CD4-positive, alpha-beta T cell (primary cell): ENCODE measurements at regions not wholly inside any gene's neighbourhood (a gene's known extent, or its start where the extent isn't known, plus 50 kb on each side); places are given as distances from the start of the nearest gene placed in this dataset.

Experiments used
- ATAC-seq: fragments of 200-7000 bp; cut with Tn5 transposase; one replicate; pipeline ENCODE4 v1.10.0; 2022; ENCODE audit warnings: mild to moderate bottlenecking; ENCODE audit not compliant: poor library complexity
- CTCF ChIA-PET: fragments of 350-600 bp; sonication (Branson Sonifier 250); formaldehyde crosslinking; loops from one replicate; lab custom pipeline; 2021; ENCODE audit warnings: antibody characterized with exemption, inconsistent platforms; lab: Charles Lee
- POLR2A ChIA-PET: fragments of 350-600 bp; sonication (Branson Sonifier 250); formaldehyde crosslinking; loops from one replicate; lab custom pipeline; 2021; ENCODE audit warnings: antibody characterized with exemption, inconsistent platforms; lab: Charles Lee
- DNase-seq, 14 experiments: peaks; one replicate each; pipeline ENCODE4 v3.0.0-alpha.2; 2013 to 2020; ENCODE audit warnings: mixed read lengths in 2 of 14
- H3K27ac ChIP-seq, 2 donors: one replicate each; pipeline versions ENCODE4 v1.5.1 to v1.7.0; 2013; ENCODE audit warnings: low read length in 2 of 2, low read depth in 1 of 2, mild to moderate bottlenecking in 1 of 2
- H3K27me3 ChIP-seq, 2 experiments: 1 replicate in 1 of 2; 2 replicates in 1 of 2; pipeline versions ENCODE4 v1.6.1 to v1.7.0; 2013; ENCODE audit warnings: low read length in 2 of 2, control low read depth in 1 of 2, mild to moderate bottlenecking in 1 of 2, moderate library complexity in 1 of 2; ENCODE audit not compliant: insufficient read depth in 2 of 2, control insufficient read depth in 1 of 2
- H3K36me3 ChIP-seq: one replicate; pipeline ENCODE4 v1.6.1; 2013; ENCODE audit warnings: low read length, control low read depth; ENCODE audit not compliant: insufficient read depth
- H3K4me1 ChIP-seq: one replicate; pipeline ENCODE4 v1.6.1; 2013; ENCODE audit warnings: low read length, control low read depth; ENCODE audit not compliant: insufficient read depth
- H3K4me3 ChIP-seq: one replicate; pipeline ENCODE4 v1.5.1; 2013; ENCODE audit warnings: mild to moderate bottlenecking, low read length, moderate library complexity
- H3K9me3 ChIP-seq, 2 experiments: 1 replicate in 1 of 2; 2 replicates in 1 of 2; pipeline versions ENCODE4 v1.6.1 to v1.7.0; 2013; ENCODE audit warnings: low read length in 2 of 2, mild to moderate bottlenecking in 2 of 2, control low read depth in 1 of 2, moderate library complexity in 1 of 2; ENCODE audit not compliant: control insufficient read depth in 1 of 2, insufficient read depth in 1 of 2
- H3K27ac Mint-ChIP-seq: one replicate; pipeline ENCODE4 v1.8.0; 2020; ENCODE audit warnings: mixed read lengths
- H3K27me3 Mint-ChIP-seq: one replicate; pipeline ENCODE4 v1.8.0; 2021; ENCODE audit warnings: mixed read lengths
- H3K36me3 Mint-ChIP-seq: one replicate; pipeline ENCODE4 v1.8.0; 2021; ENCODE audit warnings: low read depth, mixed read lengths
- H3K4me1 Mint-ChIP-seq: one replicate; pipeline ENCODE4 v1.8.0; 2021; ENCODE audit warnings: low read depth, mixed read lengths
- H3K4me3 Mint-ChIP-seq: one replicate; pipeline ENCODE4 v1.8.0; 2020; ENCODE audit warnings: mild to moderate bottlenecking, mixed read lengths
- H3K9me3 Mint-ChIP-seq: one replicate; pipeline ENCODE4 v1.8.0; 2020; ENCODE audit warnings: mixed read lengths
- CTCF ChIP-seq: fragments of 200-600 bp; IDR thresholded peaks from one replicate; pipeline ENCODE4 v1.8.0; 2022; ENCODE audit warnings: antibody characterized with exemption, mild to moderate bottlenecking
- intact Hi-C, 2 experiments: fragments of 100-400 bp; cut with DNase I in 1 of 2; cut with micrococcal nuclease in 1 of 2; formaldehyde crosslinking; loops; one replicate each; pipeline versions ENCODE4 v1.15.1 to v1.9.0; 2023 to 2025; cut with DNase I, micrococcal nuclease

- POLR2A ChIA-PET, result no interaction called here
- Mint-ChIP-seq H3K9me3 (peaks cover 4% of the 10 kb centered on the region), H3K4me1 (no peaks in the 10 kb centered on the region), H3K36me3 (no peaks in the 10 kb centered on the region), H3K27ac (no peak overlapping the region), H3K4me3 (no peak overlapping the region), H3K27me3 (peaks cover 4% of the 10 kb centered on the region)
- no peaks in the 10 kb centered on the region for H3K36me3 ChIP-seq
- H3K27me3 ChIP-seq, result no peaks in the 10 kb centered on the region
- no peak overlapping the region for H3K4me3 ChIP-seq
- ATAC-seq (no peak), DNase-seq (no peak)
- CTCF ChIA-PET, result no interaction called here
- H3K27ac ChIP-seq, result no peak overlapping the region
- H3K9me3 ChIP-seq, result peaks cover 8 to 35% of the 10 kb centered on the region in 2 experiments
- no peaks in the 10 kb centered on the region for H3K4me1 ChIP-seq
- TF ChIP-seq CTCF, result no peak
- intact Hi-C loops, result no loop called here
Observed at GRCh38 chr9:135229701-135230385, 142.4 kb downstream of the OLFM1 start.

GRCh38 chr9:135230386-135230765 lies 142.9 kb downstream of the OLFM1 start:
- ChIA-PET POLR2A (no interaction called here), CTCF (no interaction called here)
- peaks cover 4% of the 10 kb centered on the region for H3K27me3 Mint-ChIP-seq
- H3K9me3 Mint-ChIP-seq, result peaks cover 4% of the 10 kb centered on the region
- Histone ChIP-seq H3K36me3 (no peaks in the 10 kb centered on the region), H3K27ac (no peak overlapping the region), H3K9me3 (peaks cover 8 to 30% of the 10 kb centered on the region in 2 experiments), H3K4me1 (no peaks in the 10 kb centered on the region), H3K27me3 (no peaks in the 10 kb centered on the region), H3K4me3 (no peak overlapping the region)
- ATAC-seq (no peak), DNase-seq (no peak)
- intact Hi-C loops, result no loop called here
- H3K27ac Mint-ChIP-seq, result no peak overlapping the region
- H3K36me3 Mint-ChIP-seq, result no peaks in the 10 kb centered on the region
- no peak overlapping the region for H3K4me3 Mint-ChIP-seq
- no peaks in the 10 kb centered on the region for H3K4me1 Mint-ChIP-seq
- no peak for TF ChIP-seq CTCF

- POLR2A ChIA-PET, result no interaction called here
- peaks cover 8 to 24% of the 10 kb centered on the region in 2 experiments for H3K9me3 ChIP-seq
- H3K27ac ChIP-seq, result no peak overlapping the region
- no peak overlapping the region for H3K4me3 Mint-ChIP-seq
- intact Hi-C loops, result no loop called here
- H3K9me3 Mint-ChIP-seq, result peaks cover 4% of the 10 kb centered on the region
- no peaks in the 10 kb centered on the region for H3K27me3 ChIP-seq
- no peak for DNase-seq
- ATAC-seq, result no peak
- H3K27ac Mint-ChIP-seq, result no peak overlapping the region
- no peak for TF ChIP-seq CTCF
- H3K4me3 ChIP-seq, result no peak overlapping the region
- H3K36me3 Mint-ChIP-seq, result no peaks in the 10 kb centered on the region
- no peaks in the 10 kb centered on the region for H3K4me1 Mint-ChIP-seq
- H3K4me1 ChIP-seq, result no peaks in the 10 kb centered on the region
- H3K36me3 ChIP-seq, result no peaks in the 10 kb centered on the region
- H3K27me3 Mint-ChIP-seq, result peaks cover 4% of the 10 kb centered on the region
- CTCF ChIA-PET, result no interaction called here
Observed at GRCh38 chr9:135230817-135231520, 143.5 kb downstream of the OLFM1 start.
